ENCODE measurements at regions not wholly inside any gene's neighbourhood (a gene's known extent, or its start where the extent isn't known, plus 50 kb on each side); places are given as distances from the start of the nearest gene placed in this dataset.
"Not testable (repeated sequence)": the region's sequence is repeated elsewhere in the genome, so short reads cannot be mapped to it uniquely, and the experiment has no call there.

DNA sequence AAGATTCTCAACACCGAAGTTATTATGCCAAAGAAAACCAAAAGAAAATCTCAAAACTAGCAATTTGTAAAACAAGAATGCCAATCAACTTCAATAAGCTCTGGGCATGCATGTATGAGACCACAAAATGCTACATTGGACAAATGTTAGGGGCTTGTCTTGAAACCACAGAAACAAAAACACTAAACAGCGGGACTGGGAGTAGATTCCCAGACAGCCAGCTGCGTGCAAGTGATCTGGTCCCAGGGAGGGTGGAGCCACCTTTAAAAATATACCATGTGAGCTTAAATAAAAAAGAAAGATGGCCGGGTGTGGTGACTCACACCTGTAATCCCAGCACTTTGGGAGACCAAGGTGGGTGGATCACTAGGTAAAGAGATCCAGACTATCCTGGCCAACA, 163.6 kb upstream of the PRICKLE2 start:
- no peak for DNase-seq (ENCODE audit: low spot score)

DNA sequence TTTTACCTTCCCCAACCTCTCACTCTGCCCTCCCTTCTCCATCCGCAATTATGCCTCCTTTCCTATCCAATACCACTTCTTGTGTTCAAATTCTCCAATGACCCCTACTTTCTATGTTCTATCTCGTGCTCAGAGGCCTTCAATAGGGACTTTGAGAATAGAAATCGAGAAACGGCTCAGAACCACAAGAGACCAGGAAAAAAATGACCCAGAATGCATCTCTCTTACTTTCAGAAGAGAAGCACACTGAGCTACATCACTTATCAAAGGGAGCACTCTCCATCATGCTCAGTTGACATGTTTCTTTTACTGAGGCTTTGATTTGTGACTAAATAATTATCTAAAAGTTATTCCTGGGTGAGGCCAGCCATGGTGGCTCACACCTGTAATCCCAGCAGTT, 162.4 kb upstream of the PRICKLE2 start:
- DNase-seq (ENCODE audit: low spot score): no peak

- no peak for DNase-seq (ENCODE audit: low spot score)
These were observed 160.0 kb upstream of the PRICKLE2 start for GRCh38 chr3:64385277-64385676.

DNA sequence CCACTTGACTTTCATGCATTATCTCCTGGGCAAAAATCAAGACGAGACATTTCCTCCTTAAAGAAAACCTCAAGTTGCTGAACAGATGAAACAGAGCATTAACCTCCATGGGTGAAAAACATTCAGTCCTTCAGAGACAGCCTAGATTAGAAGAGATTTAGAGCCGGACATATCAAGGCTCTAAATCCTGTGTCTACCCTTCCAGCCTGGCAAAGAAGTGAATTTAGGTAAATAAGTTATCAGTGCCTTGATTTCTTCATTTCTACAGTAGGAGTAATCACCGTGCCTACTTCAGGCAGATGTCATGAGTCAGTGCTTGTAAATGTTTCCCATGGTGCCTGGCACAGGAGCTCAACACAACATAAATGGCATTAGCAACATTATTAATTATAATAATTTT, 159.3 kb upstream of the PRICKLE2 start:
- no peak for DNase-seq (ENCODE audit: low spot score)

DNA sequence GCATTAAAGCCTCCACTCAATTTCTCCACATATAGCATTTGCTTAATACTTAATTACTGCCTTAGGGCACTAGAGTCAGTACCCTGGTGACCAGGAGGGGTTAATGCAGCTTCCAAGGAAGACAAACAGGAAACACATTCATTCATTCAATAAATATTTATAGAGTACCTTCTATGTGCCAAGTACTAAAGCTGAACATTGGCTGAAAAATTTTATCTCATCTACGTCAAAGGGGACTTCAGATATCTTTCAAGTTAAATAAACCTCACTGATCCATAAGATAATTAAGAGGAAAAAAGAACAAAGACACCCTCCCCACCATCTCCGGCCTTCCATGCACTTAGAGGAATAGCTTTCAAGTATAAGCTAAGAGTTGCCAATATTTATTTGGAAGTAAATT, 156.9 kb upstream of the PRICKLE2 start:
- no peak for DNase-seq (ENCODE audit: low spot score)

- no peak for DNase-seq (ENCODE audit: low spot score)
These were observed 156.1 kb upstream of the PRICKLE2 start for GRCh38 chr3:64381367-64381766.

GRCh38 chr3:64380546-64380945, 155.3 kb upstream of the PRICKLE2 start:
- no peak for DNase-seq (ENCODE audit: low spot score)

- DNase-seq (ENCODE audit: low spot score): no peak
These were observed 154.0 kb upstream of the PRICKLE2 start for GRCh38 chr3:64379221-64379620.

- no peak for DNase-seq (ENCODE audit: low spot score)
These were observed 152.7 kb upstream of the PRICKLE2 start for GRCh38 chr3:64377942-64378341.

DNA sequence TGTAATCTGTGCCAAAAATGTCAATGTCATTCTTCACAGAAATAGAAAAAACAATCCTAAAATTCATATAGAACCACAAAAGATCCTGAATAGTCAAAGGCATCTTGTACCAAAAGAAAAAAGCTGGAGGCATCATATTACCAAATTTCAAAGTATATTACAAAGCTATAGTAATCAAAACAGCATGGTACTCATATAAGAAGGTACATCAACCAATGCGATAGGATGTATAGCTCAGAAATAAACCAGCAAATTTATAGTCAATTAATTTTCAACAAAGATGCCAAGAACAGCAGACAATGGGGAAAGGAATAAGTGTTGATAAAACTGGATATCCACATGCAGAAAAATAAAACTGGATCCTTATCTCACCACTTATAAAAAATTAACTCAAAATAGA, 150.5 kb upstream of the PRICKLE2 start:
- DNase-seq (ENCODE audit: low spot score): no peak

GRCh38 chr3:64369390-64369789, 144.1 kb upstream of the PRICKLE2 start:
- DNase-seq (ENCODE audit: low spot score): no peak

GRCh38 chr3:64368257-64369020, 143.2 kb upstream of the PRICKLE2 start:
- peak; percentile 38 for DNase-seq (ENCODE audit: low spot score)

- no peak for DNase-seq (ENCODE audit: low spot score)
These were observed 140.6 kb upstream of the PRICKLE2 start for GRCh38 chr3:64365877-64366276.

DNA sequence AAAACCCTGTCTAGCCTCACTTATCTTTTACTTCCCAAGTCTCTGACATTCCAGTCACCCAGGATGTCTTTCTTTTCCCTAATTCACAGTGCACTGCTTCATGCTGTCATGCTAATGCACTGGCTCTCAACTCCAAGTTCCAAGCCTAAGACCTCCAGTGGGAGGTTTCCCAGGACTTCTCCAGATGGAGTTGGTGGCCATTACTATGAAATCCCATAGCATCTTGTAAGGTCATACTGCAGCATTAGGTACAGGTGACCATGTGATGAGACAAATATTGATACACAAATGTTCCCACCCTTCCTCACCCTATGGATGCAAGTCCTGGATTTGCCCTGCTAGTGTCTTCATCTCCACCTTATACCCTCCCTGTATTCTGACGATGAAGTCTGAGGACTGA, 138.6 kb upstream of the PRICKLE2 start:
- DNase-seq (ENCODE audit: low spot score): no peak

GRCh38 chr3:64361962-64362735, 136.9 kb upstream of the PRICKLE2 start:
- no peak for DNase-seq (ENCODE audit: low spot score)

GRCh38 chr3:64361036-64361435, 135.8 kb upstream of the PRICKLE2 start:
- DNase-seq (ENCODE audit: low spot score): not testable (repeated sequence)

- DNase-seq (ENCODE audit: low spot score): no peak
These were observed 135.0 kb upstream of the PRICKLE2 start for GRCh38 chr3:64360280-64360679.

DNA sequence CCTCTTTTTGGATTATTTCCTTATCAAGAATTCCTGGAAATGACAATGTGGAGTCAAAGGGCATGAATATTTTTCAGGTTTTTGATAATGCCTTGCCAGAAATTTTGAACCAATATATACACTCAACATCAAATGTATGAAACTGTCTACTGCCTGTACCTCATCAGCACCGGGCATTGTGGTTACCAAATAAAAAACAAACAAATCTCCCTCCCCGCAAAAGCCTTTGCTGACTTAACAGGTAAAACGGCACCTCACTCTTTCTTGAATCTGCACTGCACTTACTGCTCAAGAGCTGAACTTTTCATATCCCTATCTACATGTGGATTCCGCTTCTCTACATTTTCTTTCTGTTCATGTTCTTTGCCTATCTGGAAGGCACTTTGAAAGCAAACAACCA, 134.5 kb upstream of the PRICKLE2 start:
- DNase-seq (ENCODE audit: low spot score): no peak

DNA sequence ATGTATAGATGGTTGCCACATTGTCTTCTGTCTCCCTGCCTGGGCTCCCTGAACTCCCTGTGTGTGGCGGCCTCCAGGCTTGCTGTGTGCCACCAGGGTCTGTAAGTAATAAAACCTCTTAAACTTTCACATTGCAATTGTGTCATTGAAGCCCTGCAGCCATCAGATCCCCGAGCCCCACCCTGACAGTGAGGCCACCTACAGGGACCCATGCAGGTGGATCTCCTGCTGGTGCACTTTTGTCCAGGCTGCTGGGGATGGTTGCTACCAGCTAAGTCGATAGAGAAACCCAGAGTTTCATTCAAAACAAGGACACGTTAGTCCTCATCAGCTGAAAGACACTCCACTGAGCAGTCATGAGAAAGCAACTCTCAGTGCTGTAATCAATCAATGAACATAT, 133.6 kb upstream of the PRICKLE2 start:
- no peak for DNase-seq (ENCODE audit: low spot score)

DNA sequence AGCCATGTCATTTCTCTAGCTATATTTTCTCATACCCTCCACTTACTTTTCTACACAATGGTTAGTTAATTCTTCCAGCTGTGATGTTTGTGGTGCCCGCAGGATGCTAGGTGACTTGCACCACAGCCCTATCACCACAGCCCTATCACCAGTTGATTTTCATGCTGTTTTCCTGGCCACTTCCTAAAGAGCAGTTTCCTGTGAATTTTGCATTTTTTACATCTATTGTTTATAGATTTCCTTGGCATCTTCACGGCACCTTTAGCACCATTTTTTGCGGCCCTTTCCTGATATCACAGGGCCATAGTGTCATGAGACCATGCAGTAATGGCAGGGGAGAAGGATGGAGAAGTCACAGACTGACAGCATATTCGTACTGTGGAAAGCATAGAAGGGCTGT, 132.9 kb upstream of the PRICKLE2 start:
- no peak for DNase-seq (ENCODE audit: low spot score)

DNA sequence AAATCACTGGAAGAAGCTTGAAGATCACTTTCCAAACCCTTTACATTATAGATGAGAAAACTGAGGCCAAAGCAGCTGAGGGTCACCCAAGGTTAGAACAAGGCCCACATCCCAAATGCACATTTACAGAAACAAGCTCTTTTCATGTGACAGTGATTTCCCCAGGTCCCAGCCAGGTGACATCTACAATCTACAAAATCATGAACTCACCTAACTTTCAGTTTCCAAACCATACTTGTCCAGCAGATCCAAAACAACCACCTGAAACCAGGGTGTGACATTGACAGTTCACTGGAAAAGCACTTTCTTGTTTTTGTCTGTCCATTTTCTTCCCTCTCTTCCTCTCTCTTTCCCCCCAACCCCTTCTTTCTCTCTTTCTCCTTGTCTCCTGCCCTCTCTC, 132.2 kb upstream of the PRICKLE2 start:
- DNase-seq (ENCODE audit: low spot score): no peak

DNA sequence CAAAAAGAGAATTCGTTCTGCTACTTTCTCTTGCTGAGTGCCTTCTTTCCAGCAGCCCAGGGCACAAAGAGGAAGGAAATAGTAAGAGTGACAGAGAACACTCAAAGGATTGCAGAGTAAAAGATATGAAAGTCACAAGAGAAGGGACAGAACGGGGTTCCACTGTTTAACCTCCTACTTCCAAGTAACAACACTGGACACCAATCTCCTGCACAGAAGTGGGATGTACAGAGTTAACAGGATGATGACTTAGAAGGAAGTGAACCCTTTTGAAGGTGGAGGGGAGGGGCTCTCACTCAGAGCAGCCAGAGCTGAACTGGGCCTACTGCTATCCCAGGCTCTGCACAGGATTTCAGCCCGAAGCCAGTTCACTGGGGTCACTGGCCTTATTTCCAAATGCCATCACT, 130.1 kb upstream of the PRICKLE2 start:
- DNase-seq (ENCODE audit: low spot score): peak; percentile 53

DNA sequence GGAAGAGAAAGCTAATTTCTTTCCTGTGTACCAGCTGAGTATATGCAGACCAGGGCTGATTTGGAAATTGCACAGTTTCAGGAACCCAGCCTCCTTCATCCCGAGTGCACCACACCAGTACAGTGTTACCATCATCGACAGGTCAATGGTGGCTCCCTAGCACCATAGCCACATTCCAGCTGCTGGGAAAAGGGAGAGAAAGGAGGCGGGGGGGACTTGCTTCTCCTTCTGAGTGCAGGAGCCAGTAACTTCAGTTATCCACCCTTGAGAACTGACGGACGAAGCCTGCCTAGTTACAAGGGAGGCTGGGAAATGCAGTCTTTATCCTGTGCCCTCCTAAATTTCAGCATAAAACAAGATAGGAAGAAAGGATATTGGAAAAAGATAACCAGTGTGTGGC, 129.7 kb upstream of the PRICKLE2 start:
- DNase-seq (ENCODE audit: low spot score): no peak

DNA sequence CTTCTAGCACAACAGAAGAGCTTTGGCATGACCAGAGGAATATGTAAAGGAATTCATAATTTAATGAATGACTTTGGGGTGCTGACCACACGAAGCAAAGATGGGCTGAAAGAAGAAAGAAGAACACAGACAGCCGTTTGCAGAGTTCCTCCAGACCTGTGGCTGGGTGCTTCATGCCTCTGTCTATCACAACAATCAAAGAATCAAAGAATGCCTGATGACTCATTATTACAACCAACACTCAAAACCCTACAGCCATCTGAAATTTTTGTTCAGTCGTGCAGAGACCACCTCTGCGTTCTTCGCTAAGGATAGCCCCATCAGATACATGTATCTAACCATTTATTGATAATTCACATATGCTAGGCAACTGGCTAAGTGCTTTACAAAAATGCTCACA, 129.0 kb upstream of the PRICKLE2 start:
- no peak for DNase-seq (ENCODE audit: low spot score)
